WERI-Rb-1 (cell line): ENCODE measurements at regions not wholly inside any gene's neighbourhood (a gene's known extent, or its start where the extent isn't known, plus 50 kb on each side); places are given as distances from the start of the nearest gene placed in this dataset.

Experiments
- DNase-seq: peaks from one replicate; pipeline ENCODE4 v3.0.0-alpha.2; 2020
- H3K27ac ChIP-seq: fragments of 250-450 bp; sonication (Bioruptor Pico); 2 replicates; pipeline ENCODE4 v1.5.1; 2020; ENCODE audit warnings: mild to moderate bottlenecking, moderate library complexity
- H3K27me3 ChIP-seq: fragments of 250-450 bp; sonication (Bioruptor Pico); 2 replicates; pipeline ENCODE4 v1.5.1; 2021; ENCODE audit warnings: mild to moderate bottlenecking, low read depth, moderate library complexity; ENCODE audit not compliant: insufficient read depth, severe bottlenecking
- H3K36me3 ChIP-seq: fragments of 250-450 bp; sonication (Bioruptor Pico); 2 replicates; pipeline ENCODE4 v1.5.1; 2020; ENCODE audit warnings: mild to moderate bottlenecking, moderate library complexity
- H3K4me3 ChIP-seq: 2 replicates; pipeline ENCODE4 v1.5.1; 2011; ENCODE audit warnings: low read depth, mild to moderate bottlenecking, control low read depth, low read length
- H3K9me3 ChIP-seq: fragments of 250-450 bp; sonication (Bioruptor Pico); 2 replicates; pipeline ENCODE4 v1.5.1; 2021; ENCODE audit warnings: mild to moderate bottlenecking, moderate library complexity; ENCODE audit not compliant: severe bottlenecking
- CTCF ChIP-seq: IDR thresholded peaks from 2 replicates; pipeline ENCODE4 v1.5.1; 2011; ENCODE audit warnings: low read depth, mild to moderate bottlenecking, control low read depth, inconsistent platforms, low read length

GRCh38 chr2:106953779-106954178, 67.8 kb upstream of the ST6GAL2 start:
- H3K9me3 ChIP-seq: no peaks in the 10 kb centered on the region
- H3K36me3 ChIP-seq: no peaks in the 10 kb centered on the region
- H3K4me3 ChIP-seq: no peak overlapping the region
- TF ChIP-seq CTCF: no peak
- peaks cover 48% of the 10 kb centered on the region for H3K27me3 ChIP-seq
- H3K27ac ChIP-seq: no peak overlapping the region
- DNase-seq: no peak

GRCh38 chr2:106954304-106954703, 68.3 kb upstream of the ST6GAL2 start:
- Histone ChIP-seq H3K4me3 (no peak overlapping the region), H3K36me3 (no peaks in the 10 kb centered on the region), H3K27ac (no peak overlapping the region), H3K9me3 (no peaks in the 10 kb centered on the region), H3K27me3 (peaks cover 52% of the 10 kb centered on the region)
- TF ChIP-seq CTCF: no peak
- DNase-seq: no peak

- Histone ChIP-seq H3K27ac (no peak overlapping the region), H3K27me3 (peaks cover 53% of the 10 kb centered on the region), H3K36me3 (no peaks in the 10 kb centered on the region), H3K9me3 (no peaks in the 10 kb centered on the region), H3K4me3 (no peak overlapping the region)
- no peak for DNase-seq
- no peak for TF ChIP-seq CTCF
These were observed 70.4 kb upstream of the ST6GAL2 start for GRCh38 chr2:106956416-106956815.

GRCh38 chr2:106956879-106957278, 70.9 kb upstream of the ST6GAL2 start:
- peaks cover 50% of the 10 kb centered on the region for H3K27me3 ChIP-seq
- DNase-seq: no peak
- H3K36me3 ChIP-seq: no peaks in the 10 kb centered on the region
- TF ChIP-seq CTCF: no peak
- H3K9me3 ChIP-seq: no peaks in the 10 kb centered on the region
- H3K4me3 ChIP-seq: no peak overlapping the region
- H3K27ac ChIP-seq: no peak overlapping the region

- Histone ChIP-seq H3K9me3 (no peaks in the 10 kb centered on the region), H3K36me3 (no peaks in the 10 kb centered on the region), H3K4me3 (no peak overlapping the region), H3K27me3 (peaks cover 46% of the 10 kb centered on the region), H3K27ac (no peak overlapping the region)
- DNase-seq: no peak
- TF ChIP-seq CTCF: no peak
These were observed 74.2 kb upstream of the ST6GAL2 start for GRCh38 chr2:106959975-106960682.

GRCh38 chr2:106960683-106961161, 74.8 kb upstream of the ST6GAL2 start:
- Histone ChIP-seq H3K27ac (no peak overlapping the region), H3K27me3 (peaks cover 49% of the 10 kb centered on the region), H3K9me3 (no peaks in the 10 kb centered on the region), H3K4me3 (no peak overlapping the region), H3K36me3 (no peaks in the 10 kb centered on the region)
- no peak for DNase-seq
- TF ChIP-seq CTCF: no peak
